ENCODE measurements at regions not wholly inside any gene's neighbourhood (a gene's known extent, or its start where the extent isn't known, plus 50 kb on each side); places are given as distances from the start of the nearest gene placed in this dataset.

DNA sequence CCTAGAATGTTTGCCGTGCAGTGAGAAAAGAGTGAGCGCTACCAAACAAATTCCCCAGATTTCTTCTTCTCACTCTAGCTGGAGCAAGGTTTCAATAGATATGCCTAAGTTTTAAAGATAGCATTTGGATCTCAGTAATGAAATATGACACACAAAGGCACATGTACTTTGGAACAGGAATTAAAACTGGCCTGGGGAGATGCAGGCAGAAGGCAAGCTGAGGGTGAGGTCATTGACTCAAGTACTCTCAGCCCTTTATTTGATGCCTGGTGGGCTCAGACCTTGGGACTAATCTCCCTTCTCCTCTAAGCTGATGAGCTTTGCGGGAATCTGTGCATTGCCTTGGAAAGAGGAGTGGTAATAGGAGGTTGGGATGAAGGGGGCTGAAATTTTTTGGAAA is 323.3 kb upstream of the SLC30A5 start:
- DNase-seq (ENCODE audit: low read depth in 4 of 4, low spot score in 2 of 4) = no peak

DNA sequence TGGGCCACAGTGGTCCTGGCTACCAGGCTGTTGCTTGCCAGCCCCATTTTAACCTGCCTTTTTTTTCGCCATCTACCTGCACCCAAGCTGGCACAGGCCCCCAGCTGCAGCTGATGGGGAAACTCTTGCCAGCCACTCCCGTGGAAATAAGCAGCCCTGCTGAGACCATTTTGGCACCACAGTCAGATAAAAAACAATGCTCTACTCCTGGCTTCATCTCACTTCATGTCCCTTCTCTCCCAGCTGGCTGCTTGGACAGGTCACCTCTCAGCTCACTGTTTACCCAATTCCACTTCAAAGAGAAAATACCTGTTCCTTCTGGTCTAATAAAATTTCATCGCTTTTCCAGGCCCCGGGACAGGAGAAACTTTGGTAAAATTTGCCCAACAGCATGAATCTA is 322.6 kb upstream of the SLC30A5 start:
- DNase-seq (ENCODE audit: low read depth in 4 of 4, low spot score in 2 of 4) = no peak

DNA sequence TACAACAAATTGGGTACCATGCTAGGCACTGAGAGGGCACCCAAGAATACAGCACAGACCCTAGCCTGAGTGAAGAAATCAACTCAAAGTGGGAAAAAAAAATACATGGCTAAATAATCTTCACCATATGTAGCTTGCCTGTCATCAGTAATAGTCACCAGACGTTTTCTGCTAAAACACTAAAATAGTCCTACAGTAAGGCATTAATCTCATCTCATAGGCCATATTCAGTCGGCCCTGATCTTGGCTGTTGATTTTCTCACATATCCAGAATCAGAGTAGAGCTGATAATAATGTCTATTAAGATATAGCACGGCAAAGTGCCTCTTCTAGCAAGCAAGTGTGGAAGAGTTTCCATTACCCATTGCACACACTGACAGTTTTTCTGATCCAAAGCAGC is 322.1 kb upstream of the SLC30A5 start:
- no peak for DNase-seq (ENCODE audit: low read depth in 4 of 4, low spot score in 2 of 4)

DNA sequence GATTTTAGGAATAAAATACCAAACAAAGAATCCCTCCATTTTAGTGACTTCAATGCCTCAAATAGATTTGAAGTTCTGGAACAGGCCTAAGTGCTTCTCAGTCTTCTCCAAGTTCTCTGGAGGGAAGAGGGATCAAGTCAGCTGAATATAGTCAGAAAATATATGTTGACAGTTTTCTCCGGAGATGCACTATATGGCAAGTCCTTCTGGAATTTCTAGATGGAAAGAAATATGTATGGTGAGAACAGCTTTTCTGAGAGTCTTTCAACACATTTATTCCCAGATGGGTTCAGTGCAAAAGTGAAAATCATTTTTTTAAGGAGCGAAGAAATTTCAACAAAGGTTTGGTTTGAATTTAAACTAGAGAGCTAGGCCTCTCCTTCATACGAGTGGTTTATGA is 317.4 kb upstream of the SLC30A5 start:
- DNase-seq (ENCODE audit: low read depth in 4 of 4, low spot score in 2 of 4) = no peak

DNA sequence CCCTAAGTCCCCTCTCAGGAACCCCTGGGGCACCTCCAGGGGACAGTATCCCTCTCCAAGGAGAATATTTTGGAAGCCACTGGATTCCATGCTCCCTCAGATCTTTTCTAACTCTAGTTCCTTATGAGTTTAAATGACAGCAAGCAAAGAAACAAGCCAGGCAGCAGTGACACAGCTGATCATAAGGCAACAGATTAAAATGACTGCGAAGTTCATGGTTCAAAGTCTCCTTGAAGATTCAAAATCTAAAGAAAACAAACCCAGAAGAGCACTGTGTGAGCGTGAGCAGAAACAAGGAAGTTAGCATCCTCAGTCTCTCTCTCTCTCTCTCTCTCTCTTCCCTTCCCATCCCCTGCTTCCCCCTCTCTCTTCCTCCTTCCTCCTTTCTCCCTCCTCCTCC is 316.7 kb upstream of the SLC30A5 start:
- no peak for DNase-seq (ENCODE audit: low read depth in 4 of 4, low spot score in 2 of 4)

DNA sequence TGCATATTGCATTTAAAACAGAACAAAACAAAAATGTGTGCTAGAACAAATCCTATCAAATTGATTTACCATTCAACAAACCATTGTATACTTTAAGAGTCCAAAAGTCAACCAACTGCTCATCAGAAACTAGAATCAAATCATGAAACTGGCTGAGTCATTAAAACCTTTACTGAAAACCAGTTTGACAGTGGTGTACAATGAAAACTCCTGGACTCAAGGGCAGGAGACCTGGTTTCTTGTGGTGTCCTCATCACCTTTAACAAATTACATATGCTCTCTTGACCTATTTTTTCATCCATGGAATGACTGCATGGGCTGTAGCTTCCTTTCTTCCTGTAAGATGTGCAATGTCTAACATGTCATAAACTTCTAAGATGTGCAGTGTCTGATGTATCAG is 315.3 kb upstream of the SLC30A5 start:
- DNase-seq (ENCODE audit: low read depth in 4 of 4, low spot score in 2 of 4) = no peak

DNA sequence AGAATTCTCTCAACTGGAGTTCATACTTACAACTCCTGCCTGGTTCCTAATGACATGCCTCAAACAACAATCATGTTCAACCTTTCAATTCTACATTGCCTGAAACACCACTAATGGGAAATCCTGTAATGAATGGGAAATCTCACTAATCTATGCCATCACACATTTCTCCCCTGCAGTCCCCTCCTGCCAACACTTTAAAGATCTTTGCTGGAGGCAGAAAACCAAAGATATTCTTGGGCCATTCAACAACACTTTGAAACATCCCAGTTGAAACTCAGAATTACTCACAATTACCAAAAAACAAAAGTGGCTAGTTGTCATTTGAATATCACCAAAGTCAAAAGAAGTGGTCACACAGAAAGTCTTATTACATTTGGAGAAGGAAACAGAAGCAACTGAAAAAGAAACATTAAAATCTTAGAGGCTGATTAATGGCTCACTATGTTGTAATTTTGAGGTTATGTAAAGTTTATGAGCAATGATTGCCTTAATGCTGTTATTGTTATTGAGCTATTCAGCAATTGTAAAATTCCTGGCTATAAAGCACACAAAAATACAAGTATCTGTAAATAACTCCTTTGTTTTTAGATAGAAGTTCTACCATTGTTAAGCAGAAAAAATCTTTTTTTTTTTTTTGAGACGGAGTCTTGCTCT is 313.4 kb upstream of the SLC30A5 start:
- no peak for DNase-seq (ENCODE audit: low read depth in 4 of 4, low spot score in 2 of 4)

DNA sequence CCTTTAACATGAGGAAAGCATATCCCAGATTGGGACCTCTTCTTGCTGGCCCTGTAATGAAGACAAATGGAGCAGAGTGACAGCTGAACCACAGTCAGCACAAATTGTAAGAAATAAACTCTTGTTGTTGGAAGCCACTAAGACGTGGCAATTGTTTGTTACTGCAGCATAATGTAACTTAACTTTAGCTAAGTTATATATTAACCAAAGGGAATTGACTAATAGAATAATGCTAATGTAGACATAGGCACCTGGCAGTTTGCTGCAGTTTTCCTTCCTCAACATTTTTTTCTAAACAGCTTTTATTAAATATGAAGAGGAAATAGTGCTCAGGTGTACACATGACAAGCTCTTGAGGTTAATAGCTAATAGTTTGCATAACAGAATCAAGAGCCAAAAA is 300.7 kb upstream of the SLC30A5 start:
- DNase-seq (ENCODE audit: low read depth in 4 of 4, low spot score in 2 of 4) = no peak

DNA sequence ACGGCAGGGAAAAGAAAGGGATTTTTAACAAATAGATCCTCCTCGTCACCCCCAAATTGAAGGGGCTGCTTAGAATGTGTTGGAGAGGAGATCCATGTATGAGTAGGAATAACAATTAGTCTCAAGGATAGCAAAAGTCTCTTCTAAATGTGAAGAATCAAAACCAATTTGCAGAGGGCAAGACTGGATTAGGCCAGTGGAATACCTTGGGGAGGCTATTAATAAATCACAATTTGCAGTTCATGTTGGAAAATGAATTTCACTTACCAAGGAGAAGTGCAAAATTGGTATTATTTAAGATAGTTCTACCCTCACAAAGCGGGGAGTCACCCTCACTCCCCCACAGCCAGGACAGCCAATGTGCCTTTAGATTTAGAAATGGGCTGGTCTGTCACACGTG is 299.8 kb upstream of the SLC30A5 start:
- no peak for DNase-seq (ENCODE audit: low read depth in 4 of 4, low spot score in 2 of 4)

DNA sequence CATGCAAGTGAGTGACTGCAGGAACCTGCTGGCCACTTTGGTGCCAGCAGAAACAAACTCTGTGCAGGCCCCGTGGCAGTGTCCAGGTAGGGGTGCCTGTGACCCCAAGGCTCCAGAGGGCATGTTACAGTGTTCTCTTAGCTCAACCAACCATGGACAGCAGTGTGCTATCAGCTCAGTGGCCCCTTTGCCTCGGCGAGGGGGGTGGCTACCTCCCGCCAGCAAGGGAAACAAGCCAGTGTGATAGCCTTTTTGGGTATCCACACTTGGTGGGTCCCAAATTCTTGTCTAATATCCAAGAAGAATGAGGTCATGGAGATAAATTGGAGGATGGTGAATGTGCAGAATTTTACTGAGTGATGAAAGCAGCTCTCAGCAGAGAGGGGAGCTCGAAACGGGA is 298.6 kb upstream of the SLC30A5 start:
- DNase-seq (ENCODE audit: low read depth in 4 of 4, low spot score in 2 of 4) = no peak

DNA sequence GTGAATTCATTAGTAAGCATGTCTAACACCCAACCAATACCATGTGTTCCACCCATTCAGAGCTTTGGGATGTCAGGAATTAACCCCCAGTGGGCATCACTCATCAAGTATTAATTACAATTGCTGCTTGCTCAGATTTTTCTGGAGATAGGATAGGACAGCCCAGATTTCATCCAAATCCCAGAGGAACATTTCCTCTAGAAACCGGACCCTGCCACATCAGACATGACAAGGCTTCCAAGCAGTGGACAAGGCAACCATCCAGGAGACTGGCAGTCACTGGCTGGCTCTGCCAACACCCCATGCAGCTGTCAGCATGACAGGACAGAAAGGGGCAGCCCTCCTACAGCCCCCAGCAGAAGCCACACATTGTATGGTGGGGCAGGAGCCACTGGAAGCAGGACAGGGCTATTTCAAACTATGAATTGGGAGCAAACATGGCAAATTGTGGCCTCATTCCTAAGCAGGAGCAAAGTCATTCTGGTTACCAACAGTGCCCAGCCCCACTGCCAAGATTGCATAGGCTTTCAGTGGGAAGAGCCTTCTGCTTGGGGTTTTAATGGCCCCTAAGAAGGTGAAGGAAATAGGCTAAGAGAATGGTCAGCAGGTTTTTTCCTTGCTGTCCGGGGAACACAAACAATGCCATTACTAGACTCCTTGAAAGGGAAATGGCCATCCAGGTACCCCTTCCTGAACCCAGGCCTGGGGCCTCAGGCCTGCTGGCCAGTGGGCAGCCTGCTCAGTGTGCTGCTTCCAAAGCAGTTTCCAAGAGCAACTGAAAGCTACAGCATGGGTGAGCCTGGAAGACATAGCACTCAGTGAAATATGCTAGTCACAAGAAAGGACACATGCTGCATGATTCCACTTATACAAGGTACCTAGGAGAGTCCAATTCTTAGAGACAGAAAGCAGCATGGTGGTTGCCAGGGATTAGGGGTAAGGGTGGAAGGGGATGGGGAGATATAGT is 294.7 kb upstream of the SLC30A5 start:
- no peak for DNase-seq (ENCODE audit: low read depth in 4 of 4, low spot score in 2 of 4)

DNA sequence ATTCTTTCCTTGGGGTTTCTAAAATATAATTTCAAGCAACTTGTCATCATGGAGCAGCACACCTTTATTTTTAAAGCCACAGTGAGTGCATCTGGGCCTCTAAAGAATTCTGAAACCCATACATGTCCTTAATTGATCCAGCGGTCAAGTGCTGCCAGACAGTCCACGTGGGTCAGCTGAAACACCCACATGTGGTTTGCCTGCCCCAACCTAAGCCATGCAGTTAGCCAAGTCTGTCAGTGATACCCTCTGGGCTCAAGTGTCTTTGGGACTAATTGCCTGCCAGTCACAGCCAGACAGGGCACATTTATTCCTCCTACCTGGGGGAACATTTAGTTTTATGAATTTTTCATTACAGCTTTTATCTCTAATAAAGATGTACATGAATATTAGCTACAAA is 291.4 kb upstream of the SLC30A5 start:
- DNase-seq (ENCODE audit: low read depth in 4 of 4, low spot score in 2 of 4) = no peak

DNA sequence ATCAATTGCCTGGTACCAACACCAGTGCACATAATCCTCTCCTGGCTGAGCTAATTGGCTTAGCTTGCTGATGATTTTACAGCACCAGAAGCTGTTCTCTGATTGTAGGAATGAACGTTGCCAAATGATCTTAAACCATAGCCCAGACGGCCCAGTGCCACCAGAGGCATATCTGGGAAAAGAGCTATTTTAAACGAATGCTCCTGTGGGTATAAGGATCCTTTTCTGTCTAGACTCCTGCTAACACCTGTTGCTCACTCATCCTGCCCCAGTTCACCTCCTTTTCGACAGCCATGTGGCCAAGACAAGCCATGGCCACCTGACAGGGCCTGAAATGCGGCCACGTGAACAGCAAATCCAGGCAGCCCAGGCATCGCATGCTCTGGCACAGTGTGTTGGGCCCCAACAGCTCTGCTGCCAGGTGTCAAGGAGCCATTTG is 289.9 kb upstream of the SLC30A5 start:
- no peak for DNase-seq (ENCODE audit: low read depth in 4 of 4, low spot score in 2 of 4)

DNA sequence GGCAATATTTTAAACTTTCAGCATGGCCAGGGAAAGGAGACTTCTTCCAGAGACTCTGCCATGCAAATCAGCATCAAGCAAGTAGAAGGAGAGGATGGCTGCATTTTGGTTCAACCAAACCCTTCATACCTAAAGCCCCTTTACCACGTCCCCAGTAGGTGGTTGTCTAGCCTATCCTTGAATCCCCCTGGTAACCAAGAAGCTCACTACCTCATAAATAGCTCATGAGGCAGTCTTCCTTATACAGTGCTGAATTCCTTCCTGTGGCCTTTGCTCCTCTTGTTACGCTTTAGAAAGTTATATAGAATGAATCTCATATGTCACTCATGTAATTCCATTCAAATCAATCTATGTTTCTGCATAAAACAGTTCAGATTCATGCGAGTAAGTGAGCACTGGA is 289.5 kb upstream of the SLC30A5 start:
- DNase-seq (ENCODE audit: low read depth in 4 of 4, low spot score in 2 of 4) = no peak

DNA sequence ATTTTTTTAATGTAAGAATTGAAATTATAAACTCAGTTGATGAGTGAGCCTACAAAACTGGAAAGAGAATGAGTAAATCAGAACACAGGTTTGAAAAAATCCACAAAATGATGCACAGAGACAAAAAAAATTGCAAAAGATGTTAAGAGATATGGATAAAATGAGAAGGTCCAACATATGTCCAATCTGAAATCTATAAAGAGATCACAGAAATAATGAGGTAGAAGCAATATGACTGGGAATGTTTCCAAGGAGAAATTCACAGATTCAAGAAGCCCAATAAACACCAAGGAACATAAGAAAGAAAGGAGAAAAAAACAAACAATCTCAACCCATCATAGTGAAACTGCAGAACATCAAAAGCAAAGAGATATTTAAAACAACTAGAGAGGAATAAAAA is 288.4 kb upstream of the SLC30A5 start:
- DNase-seq (ENCODE audit: low read depth in 4 of 4, low spot score in 2 of 4) = no peak

DNA sequence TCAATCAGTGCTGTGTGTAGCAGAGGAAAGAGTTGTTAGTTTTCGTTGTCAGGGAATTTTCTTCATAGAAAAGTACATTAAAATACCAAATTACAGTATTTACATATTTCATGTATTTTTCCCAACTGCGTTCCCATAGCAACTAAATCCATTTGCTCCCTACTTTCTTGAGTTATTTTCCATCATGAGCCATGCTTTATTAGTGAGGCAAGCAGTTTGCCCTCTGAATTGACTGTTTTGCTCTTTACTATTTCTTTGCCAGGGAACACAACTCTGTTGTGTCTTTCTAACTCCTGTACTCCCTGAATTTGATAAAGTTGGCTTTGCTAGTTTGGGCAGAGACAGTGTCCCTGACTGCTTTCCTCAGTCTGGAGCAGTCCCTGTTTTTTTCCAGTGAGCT is 276.2 kb upstream of the SLC30A5 start:
- no peak for DNase-seq (ENCODE audit: low read depth in 4 of 4, low spot score in 2 of 4)

DNA sequence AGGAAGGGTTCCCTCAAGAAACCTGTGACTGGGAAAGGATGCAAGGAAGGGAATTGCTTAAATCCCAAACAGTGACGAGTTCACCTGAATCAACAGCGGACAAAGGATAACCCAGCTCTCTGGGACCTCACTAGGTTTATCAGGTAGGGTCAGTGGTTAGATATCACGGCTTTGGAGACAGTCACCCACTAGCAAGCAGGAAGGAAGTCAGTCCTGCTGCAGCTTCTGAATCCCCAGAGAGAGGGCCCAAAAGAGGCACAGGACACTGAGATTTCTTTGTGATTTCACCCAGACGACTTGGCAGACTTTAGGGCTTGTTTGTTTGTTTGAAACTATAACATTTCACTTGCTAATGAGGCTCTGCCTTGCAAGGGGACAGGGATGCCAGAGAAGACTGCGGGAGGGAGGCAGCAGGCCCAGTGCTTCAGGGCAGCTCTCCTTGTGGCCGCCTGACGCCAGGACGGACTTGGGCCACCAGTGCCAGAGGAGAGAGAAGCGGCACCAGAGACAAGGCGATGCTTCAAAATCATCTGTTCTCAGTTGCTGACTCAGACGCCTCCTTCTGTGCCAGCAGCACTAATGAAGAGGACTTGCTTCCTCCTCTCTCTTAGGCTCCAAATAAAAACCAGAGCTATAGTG is 275.6 kb upstream of the SLC30A5 start:
- no peak for DNase-seq (ENCODE audit: low read depth in 4 of 4, low spot score in 2 of 4)

DNA sequence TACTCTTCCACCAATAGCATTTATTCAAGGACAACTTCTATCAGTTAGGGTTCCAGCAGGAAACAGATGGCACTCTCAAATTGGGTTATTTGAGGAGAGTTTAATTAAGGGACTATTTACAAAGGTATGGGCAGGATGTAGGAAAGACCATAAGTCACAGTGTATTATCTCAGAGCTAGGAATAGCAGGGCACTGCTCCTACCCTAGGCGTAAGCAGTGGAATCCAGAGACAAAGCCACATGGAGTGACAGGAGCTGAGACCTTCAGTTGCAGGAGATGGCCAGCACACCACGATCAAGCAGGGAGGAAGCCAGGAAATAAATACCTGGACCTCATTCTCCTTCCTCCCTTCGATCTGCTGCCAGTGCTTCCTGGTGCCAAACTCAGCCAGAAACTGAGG is 274.9 kb upstream of the SLC30A5 start:
- DNase-seq (ENCODE audit: low read depth in 4 of 4, low spot score in 2 of 4) = no peak

DNA sequence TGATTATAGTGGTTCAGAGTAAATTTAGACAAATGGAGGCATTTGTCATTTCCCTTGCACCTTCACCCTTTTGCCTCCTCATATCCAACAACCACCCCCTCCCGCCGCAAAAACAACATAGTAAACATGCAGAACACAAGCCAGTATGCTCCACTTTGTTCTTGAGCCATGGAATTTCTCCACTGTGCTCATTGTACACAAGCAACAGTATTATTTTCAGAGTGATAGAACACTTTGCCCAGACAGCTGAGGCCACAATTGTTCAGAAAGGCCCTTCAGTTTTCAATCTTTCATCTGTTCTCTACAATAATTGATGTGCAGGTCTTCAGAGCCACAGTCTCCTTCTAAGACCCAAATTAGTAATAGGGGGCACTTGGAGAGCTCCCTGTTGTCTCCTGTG is 272.8 kb upstream of the SLC30A5 start:
- no peak for DNase-seq (ENCODE audit: low read depth in 4 of 4, low spot score in 2 of 4)

DNA sequence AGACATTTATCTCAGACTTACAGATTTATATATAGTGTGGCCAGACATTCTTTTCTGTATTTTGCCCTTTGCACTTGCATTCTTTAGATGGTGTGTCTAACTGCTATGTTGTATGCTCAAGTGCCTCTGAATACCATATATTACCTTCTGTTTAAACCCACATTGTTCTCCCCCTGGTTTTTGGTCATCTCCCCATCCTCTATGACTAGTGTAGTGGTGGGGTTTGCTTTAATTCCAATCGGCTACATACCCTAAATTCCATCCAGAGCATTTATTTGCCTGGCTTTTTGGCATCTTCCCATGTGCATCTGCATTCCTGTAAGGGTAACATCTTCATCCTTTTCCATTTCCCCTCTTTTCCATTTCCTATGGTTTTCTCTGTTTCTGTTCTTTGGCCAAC is 271.0 kb upstream of the SLC30A5 start:
- DNase-seq (ENCODE audit: low read depth in 4 of 4, low spot score in 2 of 4) = no peak

DNA sequence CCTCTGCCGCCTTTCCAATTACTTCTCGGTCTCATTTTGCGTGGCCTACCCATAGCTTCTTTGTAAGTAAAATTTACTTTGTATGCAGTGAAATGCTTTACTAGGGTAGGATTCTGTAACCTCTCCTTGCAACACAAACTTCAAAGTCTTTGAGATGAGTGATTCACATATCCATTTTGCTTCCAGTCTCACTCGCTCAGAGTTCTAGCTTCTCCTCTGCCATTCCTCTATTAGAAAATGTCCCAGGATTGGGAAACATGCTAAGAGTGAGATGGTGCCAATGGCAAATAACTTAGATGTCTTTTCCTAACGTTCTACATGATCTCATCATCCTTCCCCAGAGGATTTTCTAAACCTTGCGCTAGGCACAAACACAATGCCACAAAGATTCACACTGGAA is 270.5 kb upstream of the SLC30A5 start:
- DNase-seq (ENCODE audit: low read depth in 4 of 4, low spot score in 2 of 4) = no peak
